ENCODE measurements at regions not wholly inside any gene's neighbourhood (a gene's known extent, or its start where the extent isn't known, plus 50 kb on each side); places are given as distances from the start of the nearest gene placed in this dataset.
A peak's percentile ranks its signal among the peaks of the same experiment; 100 is the strongest.

- Histone ChIP-seq H3K27me3 (no peaks in the 10 kb centered on the region), H3K9me3 (ENCODE audit: low read depth) (no peaks in the 10 kb centered on the region), H3K36me3 (no peaks in the 10 kb centered on the region), H3K79me2 (ENCODE audit: low read depth) (no peaks in the 10 kb centered on the region), H3K4me3 (no peak overlapping the region), H3K9ac (no peak overlapping the region), H3K27ac (no peak overlapping the region), H2AFZ (replicated peaks) (no peak overlapping the region), H4K20me1 (ENCODE audit: low read depth) (no peaks in the 10 kb centered on the region), H3K4me1 (peaks cover 32% of the 10 kb centered on the region), H3F3A (ENCODE audit: low read depth) (no peaks in the 10 kb centered on the region), H3K4me2 (no peak overlapping the region)
- Mint-ChIP-seq H3K27me3 (ENCODE audit: insufficient read depth, low read depth) (no peaks in the 10 kb centered on the region), H3K4me1 (peaks cover 37% of the 10 kb centered on the region), H3K27ac (no peak overlapping the region), H3K36me3 (no peaks in the 10 kb centered on the region), H3K9me3 (no peaks in the 10 kb centered on the region), H3K4me3 (no peak overlapping the region)
- no peak for DNase-seq (ENCODE audit: low spot score)
- no peak for TF ChIP-seq EZH2 (IDR thresholded peaks at IDR 0.05)
- TF ChIP-seq CTCF (IDR thresholded peaks at IDR 0.05) = no peak
- no peak for TF ChIP-seq EZH2phosphoT487 (IDR thresholded peaks at IDR 0.05)
These were observed 287.2 kb upstream of the CYRIA start for GRCh38 chr2:16952805-16953204.

GRCh38 chr2:16952368-16952767, 286.7 kb upstream of the CYRIA start:
- H3K9me3 ChIP-seq (ENCODE audit: low read depth) = no peaks in the 10 kb centered on the region
- no peaks in the 10 kb centered on the region for H3K36me3 Mint-ChIP-seq
- H3K27me3 ChIP-seq = no peaks in the 10 kb centered on the region
- H3K27ac ChIP-seq = no peak overlapping the region
- no peaks in the 10 kb centered on the region for H3F3A ChIP-seq (ENCODE audit: low read depth)
- peak; percentile 17 for DNase-seq (ENCODE audit: low spot score)
- H3K4me2 ChIP-seq = no peak overlapping the region
- no peaks in the 10 kb centered on the region for H3K9me3 Mint-ChIP-seq
- H3K27ac Mint-ChIP-seq = no peak overlapping the region
- no peak overlapping the region for H3K4me3 Mint-ChIP-seq
- TF ChIP-seq EZH2 (IDR thresholded peaks at IDR 0.05) = no peak
- TF ChIP-seq EZH2phosphoT487 (IDR thresholded peaks at IDR 0.05) = no peak
- no peak for TF ChIP-seq CTCF (IDR thresholded peaks at IDR 0.05)
- peaks cover 39% of the 10 kb centered on the region for H3K4me1 Mint-ChIP-seq
- peaks cover under 1% of the 10 kb centered on the region for H3K27me3 Mint-ChIP-seq (ENCODE audit: insufficient read depth, low read depth)
- H3K4me1 ChIP-seq = peaks cover 36% of the 10 kb centered on the region
- H2AFZ ChIP-seq (replicated peaks) = no peak overlapping the region
- no peaks in the 10 kb centered on the region for H3K79me2 ChIP-seq (ENCODE audit: low read depth)
- no peaks in the 10 kb centered on the region for H3K36me3 ChIP-seq
- no peak overlapping the region for H3K4me3 ChIP-seq
- no peaks in the 10 kb centered on the region for H4K20me1 ChIP-seq (ENCODE audit: low read depth)
- H3K9ac ChIP-seq = no peak overlapping the region

GRCh38 chr2:16950436-16950835, 284.8 kb upstream of the CYRIA start:
- Histone ChIP-seq H3K27me3 (no peaks in the 10 kb centered on the region), H3K4me1 (peaks cover 36% of the 10 kb centered on the region), H3K36me3 (no peaks in the 10 kb centered on the region), H3K9ac (no peak overlapping the region), H3K27ac (no peak overlapping the region), H3F3A (ENCODE audit: low read depth) (no peaks in the 10 kb centered on the region), H3K9me3 (ENCODE audit: low read depth) (no peaks in the 10 kb centered on the region), H4K20me1 (ENCODE audit: low read depth) (no peaks in the 10 kb centered on the region), H2AFZ (replicated peaks) (no peak overlapping the region), H3K79me2 (ENCODE audit: low read depth) (no peaks in the 10 kb centered on the region), H3K4me3 (no peak overlapping the region), H3K4me2 (no peak overlapping the region)
- TF ChIP-seq EZH2 (IDR thresholded peaks at IDR 0.05) (no peak), CTCF (IDR thresholded peaks at IDR 0.05) (no peak), EZH2phosphoT487 (IDR thresholded peaks at IDR 0.05) (no peak)
- Mint-ChIP-seq H3K36me3 (no peaks in the 10 kb centered on the region), H3K27ac (peak overlapping the region; percentile 11), H3K4me3 (no peak overlapping the region), H3K9me3 (no peaks in the 10 kb centered on the region), H3K4me1 (peaks cover 39% of the 10 kb centered on the region), H3K27me3 (ENCODE audit: insufficient read depth, low read depth) (peaks cover 4% of the 10 kb centered on the region)
- DNase-seq (ENCODE audit: low spot score) = no peak

Measured in neural progenitor cell (in vitro differentiated cells).